NCI-H526 treated with DMSO at 0.1 percent for 48 hours (cell line): ENCODE measurements at regions not wholly inside any gene's neighbourhood (a gene's known extent, or its start where the extent isn't known, plus 50 kb on each side); places are given as distances from the start of the nearest gene placed in this dataset.
"Not testable (repeated sequence)": the region's sequence is repeated elsewhere in the genome, so short reads cannot be mapped to it uniquely, and the experiment has no call there.

Experiments used
- DNase-seq: peaks from one replicate; lab custom pipeline; 2025; lab: John Stamatoyannopoulos, UW

- DNase-seq = no peak
These were observed 105.5 kb downstream of the KPNA2 start for GRCh38 chr17:68141050-68141449.

DNA sequence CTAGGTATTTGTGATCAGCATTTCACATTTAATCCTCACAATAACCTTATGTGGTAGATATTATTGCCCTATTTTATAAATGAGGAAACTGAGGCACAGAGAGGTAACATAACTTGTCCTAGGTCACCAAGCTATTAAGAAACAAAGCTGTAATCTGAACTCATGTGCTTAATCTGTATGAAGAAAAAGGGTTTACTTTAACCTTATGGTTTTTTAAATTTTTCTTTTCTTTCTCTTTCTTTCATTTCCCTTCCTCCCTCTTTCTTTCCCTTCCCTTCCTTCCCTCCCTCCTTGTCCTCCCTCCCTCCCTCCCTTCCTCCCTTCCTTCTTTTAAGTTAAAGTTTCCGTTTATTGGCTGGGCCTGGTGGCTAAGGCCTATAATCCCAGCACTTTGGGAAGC, 105.2 kb upstream of the AMZ2 start:
- no peak for DNase-seq

DNA sequence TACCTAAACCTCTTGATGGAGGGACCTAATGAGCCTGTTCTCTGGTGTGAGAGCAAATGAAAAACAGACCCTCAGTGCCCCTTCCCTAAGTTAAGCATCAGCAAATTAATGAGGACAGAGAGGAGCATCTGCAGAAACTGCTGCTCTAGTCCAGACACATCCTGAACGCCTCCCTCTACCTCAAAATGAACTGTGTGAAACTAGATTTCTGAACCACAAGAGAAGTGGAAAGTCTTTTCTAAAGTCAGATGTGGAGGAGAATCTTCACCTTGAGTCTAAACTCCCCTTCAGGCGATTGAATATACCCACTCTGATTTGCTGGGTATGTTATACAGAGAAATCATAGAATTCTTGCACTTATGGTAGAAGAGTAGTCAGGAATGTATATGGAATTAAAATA, 104.4 kb upstream of the AMZ2 start:
- DNase-seq = no peak

- DNase-seq = no peak
These were observed 102.8 kb upstream of the AMZ2 start for GRCh38 chr17:68145088-68145487.

DNA sequence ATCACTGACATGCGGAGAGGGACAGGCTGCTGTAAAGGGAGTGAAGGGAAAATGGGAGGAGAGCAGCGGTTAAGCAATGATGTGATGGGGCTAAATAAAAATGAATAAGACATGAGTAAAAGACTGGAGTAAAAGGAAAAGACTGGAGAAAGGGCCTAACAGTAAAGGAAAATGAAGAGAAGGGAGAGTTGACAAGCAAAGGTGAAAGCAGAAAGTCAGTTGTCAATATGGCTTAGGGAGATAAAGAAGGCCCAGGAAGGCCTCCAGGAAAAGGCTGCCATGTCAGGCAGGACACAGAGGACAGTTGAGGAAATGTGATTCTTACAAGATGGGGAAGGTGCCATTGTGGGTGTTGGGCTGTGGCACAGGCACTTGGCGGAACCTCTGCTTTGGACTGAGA, 98.9 kb upstream of the AMZ2 start:
- no peak for DNase-seq

- no peak for DNase-seq
These were observed 95.7 kb upstream of the AMZ2 start for GRCh38 chr17:68152161-68152571.

GRCh38 chr17:68155692-68156091, 92.2 kb upstream of the AMZ2 start:
- DNase-seq = no peak

DNA sequence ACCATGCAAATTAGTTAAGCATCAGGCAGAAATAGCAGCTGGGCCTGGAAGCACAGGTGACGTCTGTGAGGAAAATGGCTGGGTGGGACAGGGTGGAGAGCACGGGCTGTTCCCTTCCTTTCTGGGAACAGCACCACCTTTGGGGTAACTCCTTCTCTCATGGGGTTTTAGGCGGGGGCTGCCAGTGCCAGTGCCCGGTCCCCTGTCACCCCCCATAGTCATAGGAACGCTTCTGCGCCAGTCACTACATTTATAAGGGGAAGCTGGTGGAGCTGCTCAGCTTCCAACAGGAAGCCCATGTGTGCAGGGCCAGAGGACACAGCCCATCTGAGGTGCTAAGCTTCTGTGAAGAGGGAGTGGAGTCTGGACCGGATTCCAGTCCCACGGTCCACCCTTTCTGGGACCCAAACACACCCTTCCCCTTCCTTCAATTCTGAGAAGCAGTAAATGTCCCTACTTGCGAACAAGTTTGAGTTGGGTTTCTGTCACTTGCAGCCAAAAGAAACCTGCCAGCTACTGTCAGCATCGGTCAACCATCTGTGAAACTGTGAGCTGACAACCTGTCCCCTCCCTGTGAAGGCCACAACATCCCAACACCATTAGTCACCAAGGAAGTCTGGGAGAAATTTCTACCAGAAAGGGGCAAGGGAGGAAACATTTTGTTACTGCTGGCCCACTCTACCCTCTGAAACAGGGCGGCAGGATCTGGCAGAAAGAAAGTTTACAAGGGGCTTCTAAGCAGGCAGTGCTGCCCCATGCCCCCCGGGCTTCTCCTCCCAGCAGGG, 86.0 kb upstream of the AMZ2 start:
- DNase-seq = no peak

- not testable (repeated sequence) for DNase-seq
These were observed 79.3 kb upstream of the AMZ2 start for GRCh38 chr17:68168273-68169164.

DNA sequence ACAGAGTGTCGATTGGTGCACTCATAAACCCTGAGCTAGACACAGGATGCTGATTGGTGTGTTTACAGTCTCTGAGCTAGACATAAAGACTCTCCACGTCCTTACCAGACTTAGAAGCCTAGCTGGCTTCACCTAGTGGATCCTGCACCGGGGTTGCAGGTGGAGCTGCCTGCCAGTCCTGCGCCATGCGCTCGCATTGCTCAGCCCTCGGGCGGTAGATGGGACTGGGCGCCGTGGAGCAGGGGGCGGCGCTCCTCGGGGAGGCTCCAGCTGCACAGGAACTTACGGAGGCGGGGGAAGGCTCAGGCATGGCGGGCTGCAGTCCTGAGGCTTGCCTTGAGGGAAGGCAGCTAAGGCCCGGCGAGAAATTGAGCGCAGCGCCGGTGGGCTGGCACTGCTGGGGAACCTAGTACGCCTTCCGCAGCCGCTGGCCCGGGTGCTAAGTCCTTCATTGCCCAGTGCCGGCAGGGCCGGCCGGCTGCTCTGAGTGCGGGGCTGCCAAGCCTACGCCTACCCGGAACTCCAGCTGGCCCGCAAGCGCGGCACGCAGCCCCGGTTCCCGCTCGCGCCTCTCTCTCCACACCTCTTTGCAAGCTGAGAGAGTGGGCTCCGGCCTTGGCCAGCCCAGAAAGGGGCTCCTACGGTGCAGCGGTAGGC, 78.5 kb upstream of the AMZ2 start:
- not testable (repeated sequence) for DNase-seq

- DNase-seq = no peak
These were observed 78.0 kb upstream of the AMZ2 start for GRCh38 chr17:68169840-68170239.

DNA sequence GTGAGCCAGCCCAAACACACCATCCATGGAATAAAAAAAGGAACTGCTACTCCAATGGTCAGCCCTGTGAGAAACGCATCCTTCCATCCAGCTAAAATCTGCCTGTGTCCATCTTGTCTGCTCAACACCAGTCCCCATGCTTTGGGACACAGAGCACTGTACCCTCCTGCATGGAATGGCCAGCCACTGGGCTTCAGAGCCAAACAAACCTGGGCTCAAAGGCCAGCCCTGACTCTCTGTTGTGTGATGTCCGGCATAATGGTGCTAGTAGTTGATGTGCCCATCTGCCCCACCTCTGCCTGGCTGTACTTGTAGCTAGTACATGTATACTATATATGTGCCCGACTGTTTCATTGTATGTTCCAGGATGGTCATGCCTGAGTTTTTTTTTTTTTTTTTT, 77.6 kb upstream of the AMZ2 start:
- no peak for DNase-seq

DNA sequence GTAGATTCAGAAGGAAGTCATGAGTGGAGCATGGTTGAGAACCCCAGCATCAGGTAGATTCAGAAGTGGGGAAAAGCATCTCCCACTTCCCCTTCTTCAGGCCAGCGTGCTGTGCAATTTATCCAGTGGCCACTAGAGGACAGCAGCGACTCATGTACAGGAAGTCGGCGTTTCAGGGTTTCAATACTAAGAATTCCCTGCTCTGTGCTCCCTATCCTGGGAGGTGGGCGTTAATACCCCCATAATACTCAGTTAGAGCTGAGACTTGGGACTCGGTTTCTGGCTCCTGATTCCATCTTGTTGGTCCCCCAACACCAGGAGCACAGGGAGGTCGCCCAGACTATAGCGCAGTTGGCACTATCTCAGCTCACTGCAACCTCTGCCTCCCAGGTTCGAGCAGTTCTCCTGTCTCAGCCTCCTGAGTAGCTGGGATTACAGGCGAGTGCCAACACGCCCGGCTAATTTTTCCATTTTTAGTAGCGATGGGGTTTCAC, 75.3 kb upstream of the AMZ2 start:
- DNase-seq = peak; percentile 29

- DNase-seq = no peak
These were observed 72.4 kb upstream of the AMZ2 start for GRCh38 chr17:68175416-68175815.

DNA sequence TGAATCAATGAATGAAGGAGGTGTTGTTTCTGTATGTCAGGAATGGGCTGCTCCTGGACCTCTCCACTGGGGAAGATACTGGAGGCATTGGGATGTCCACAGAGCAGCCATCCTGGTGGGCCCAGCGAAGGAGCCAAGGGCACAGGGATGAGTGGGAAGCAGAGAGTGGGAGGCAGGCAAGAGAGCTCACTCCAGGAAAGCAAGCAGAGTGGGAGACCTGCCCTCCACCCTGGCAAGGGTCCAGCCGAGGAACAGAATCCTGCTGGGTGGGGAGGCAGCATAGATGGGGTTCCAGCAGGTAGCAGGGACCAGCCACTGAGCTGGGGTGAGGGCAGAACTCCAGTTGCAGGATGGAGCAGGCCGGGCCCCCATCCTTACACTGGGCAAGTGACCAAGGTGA, 71.9 kb upstream of the AMZ2 start:
- DNase-seq = no peak

- DNase-seq = no peak
These were observed 71.1 kb upstream of the AMZ2 start for GRCh38 chr17:68176718-68177117.

DNA sequence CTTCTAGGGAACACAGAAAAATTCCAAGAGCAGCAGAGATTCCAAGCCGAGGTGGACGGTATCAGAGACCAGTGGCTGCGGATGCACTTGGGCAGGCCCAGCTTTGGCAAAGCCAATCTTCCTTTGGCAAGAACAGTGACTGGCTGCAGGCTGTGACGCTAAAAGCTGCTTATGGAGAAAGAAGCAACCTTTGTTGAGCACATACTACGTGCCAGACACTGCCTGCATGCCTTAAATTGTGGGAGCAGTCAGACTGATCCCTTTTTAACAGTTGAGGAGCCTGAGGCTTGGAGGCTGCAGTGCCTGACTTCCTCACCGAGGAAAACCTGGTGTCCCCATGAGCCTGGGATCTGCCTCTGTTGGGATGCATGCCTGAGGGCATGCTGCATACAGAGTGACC, 69.0 kb upstream of the AMZ2 start:
- DNase-seq = no peak

- no peak for DNase-seq
These were observed 68.5 kb upstream of the AMZ2 start for GRCh38 chr17:68179236-68179925.

- no peak for DNase-seq
These were observed 67.9 kb upstream of the AMZ2 start for GRCh38 chr17:68179926-68180285.

DNA sequence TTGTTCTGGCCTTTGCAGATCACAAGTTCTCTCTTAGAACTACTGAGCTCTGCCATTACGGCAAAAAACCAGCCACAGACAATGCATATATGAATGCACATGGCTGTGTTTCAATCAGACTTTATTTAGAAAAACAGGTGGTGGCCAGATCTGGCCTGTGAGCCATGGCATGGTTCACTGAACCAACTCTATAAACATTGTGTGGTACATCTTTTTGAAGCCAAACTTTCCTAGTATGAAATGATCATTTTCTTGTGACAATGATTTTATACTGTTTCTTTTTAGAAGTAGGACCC, 65.9 kb upstream of the AMZ2 start:
- DNase-seq = no peak

- no peak for DNase-seq
These were observed 64.8 kb upstream of the AMZ2 start for GRCh38 chr17:68182940-68183551.

DNA sequence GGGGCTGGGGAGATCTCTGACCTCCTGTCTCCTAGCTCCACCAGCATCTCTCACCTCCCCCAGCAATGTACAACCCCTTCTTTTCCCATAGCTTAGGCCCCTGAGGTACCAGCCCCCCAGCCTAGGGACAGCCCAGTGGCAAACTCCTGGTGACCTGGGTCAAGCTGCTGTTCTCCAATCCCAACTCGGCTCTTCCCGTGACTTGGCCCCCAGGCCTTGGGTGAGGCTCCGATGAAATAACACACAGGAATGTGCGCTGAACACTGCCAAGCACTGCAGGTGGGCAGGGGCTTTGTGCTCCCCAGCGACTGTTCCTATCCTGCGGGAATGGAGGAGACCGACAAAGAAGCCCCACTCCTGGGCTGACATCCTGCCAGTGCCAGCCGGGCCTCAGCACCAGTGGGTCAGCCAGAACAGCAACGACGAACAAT, 63.7 kb upstream of the AMZ2 start:
- no peak for DNase-seq
